WTC11 (cell line): ENCODE measurements at regions not wholly inside any gene's neighbourhood (a gene's known extent, or its start where the extent isn't known, plus 50 kb on each side); places are given as distances from the start of the nearest gene placed in this dataset.

Experiments
- ATAC-seq: fragments of 200-7000 bp; cut with Tn5 transposase; 2 replicates; pipeline ENCODE4 v1.10.0; 2021; ENCODE audit warnings: mild to moderate bottlenecking, moderate library complexity
- CTCF ChIA-PET: fragments of 300-600 bp; sonication (Branson Sonifier 250); formaldehyde crosslinking; loops from one replicate; lab custom pipeline; 2021; ENCODE audit warnings: antibody characterized with exemption; lab: Charles Lee
- POLR2A ChIA-PET: fragments of 350-600 bp; sonication (Branson Sonifier 250); formaldehyde crosslinking; loops from one replicate; lab custom pipeline; 2021; ENCODE audit warnings: antibody characterized with exemption; lab: Charles Lee
- DNase-seq: peaks from one replicate; pipeline ENCODE4 v3.0.0; 2021; ENCODE audit warnings: low spot score
- H3K27ac Mint-ChIP-seq: 2 replicates; pipeline ENCODE4 v1.8.0; 2021; ENCODE audit warnings: mixed read lengths
- H3K27me3 Mint-ChIP-seq: 2 replicates; pipeline ENCODE4 v1.8.0; 2021; ENCODE audit warnings: low read depth, mild to moderate bottlenecking, moderate library complexity, mixed read lengths
- H3K36me3 Mint-ChIP-seq: 2 replicates; pipeline ENCODE4 v1.8.0; 2021; ENCODE audit warnings: mixed read lengths
- H3K4me1 Mint-ChIP-seq: 2 replicates; pipeline ENCODE4 v1.8.0; 2022; ENCODE audit warnings: mixed read lengths
- H3K4me3 Mint-ChIP-seq: 2 replicates; pipeline ENCODE4 v1.8.0; 2021; ENCODE audit warnings: mild to moderate bottlenecking, moderate library complexity, mixed read lengths
- H3K9me3 Mint-ChIP-seq: 2 replicates; pipeline ENCODE4 v1.8.0; 2021; ENCODE audit warnings: mixed read lengths
- CREB1 ChIP-seq: sonication (generic); formaldehyde crosslinking; IDR thresholded peaks from 2 replicates; pipeline ENCODE4 v1.8.0; 2023; ENCODE audit warnings: mild to moderate bottlenecking, missing genetic modification reagents
- FOXK1 ChIP-seq: sonication (generic); formaldehyde crosslinking; IDR thresholded peaks from 2 replicates; pipeline ENCODE4 v1.8.0; 2022; ENCODE audit warnings: mild to moderate bottlenecking, moderate library complexity, missing genetic modification reagents
- GABPB1 ChIP-seq: sonication (generic); formaldehyde crosslinking; IDR thresholded peaks from 2 replicates; pipeline ENCODE4 v1.8.1; 2023; ENCODE audit warnings: mild to moderate bottlenecking, missing genetic modification reagents
- HMGA2 ChIP-seq: fragments of 250-450 bp; sonication (Bioruptor Pico); IDR thresholded peaks from 2 replicates; pipeline ENCODE4 v1.4.0; 2021; ENCODE audit warnings: mild to moderate bottlenecking, moderate library complexity
- JAZF1 ChIP-seq: fragments of 250-450 bp; sonication (Bioruptor Pico); IDR thresholded peaks from 2 replicates; pipeline ENCODE4 v1.9.0; 2021; ENCODE audit warnings: moderate library complexity, mild to moderate bottlenecking, inconsistent platforms
- NR1H2 ChIP-seq: sonication (generic); formaldehyde crosslinking; IDR thresholded peaks from 2 replicates; pipeline ENCODE4 v1.9.0; 2021; ENCODE audit warnings: mild to moderate bottlenecking, moderate library complexity, missing genetic modification reagents
- OVOL2 ChIP-seq: fragments of 250-450 bp; sonication (Bioruptor Pico); IDR thresholded peaks from 2 replicates; pipeline ENCODE4 v1.9.0; 2021; ENCODE audit warnings: mild to moderate bottlenecking, borderline replicate concordance
- PREB ChIP-seq: sonication (generic); formaldehyde crosslinking; IDR thresholded peaks from 2 replicates; pipeline ENCODE4 v1.8.1; 2022; ENCODE audit warnings: mild to moderate bottlenecking, missing genetic modification reagents, moderate library complexity, borderline replicate concordance
- SMAD3 ChIP-seq: sonication (generic); formaldehyde crosslinking; IDR thresholded peaks from 2 replicates; pipeline ENCODE4 v1.8.0; 2022; ENCODE audit warnings: missing genetic modification reagents, mild to moderate bottlenecking, borderline replicate concordance
- SP1 ChIP-seq: sonication (generic); formaldehyde crosslinking; conservative IDR thresholded peaks from 2 replicates; pipeline ENCODE4 v1.8.1; 2022; ENCODE audit warnings: missing genetic modification reagents
- ZNF138 ChIP-seq: sonication (generic); formaldehyde crosslinking; conservative IDR thresholded peaks from 2 replicates; pipeline ENCODE4 v1.8.1; 2022; ENCODE audit warnings: mild to moderate bottlenecking, moderate library complexity, missing genetic modification reagents
- ZNF219 ChIP-seq: sonication (generic); formaldehyde crosslinking; IDR thresholded peaks from 2 replicates; pipeline ENCODE4 v1.8.0; 2023; ENCODE audit warnings: missing genetic modification reagents, mild to moderate bottlenecking, borderline replicate concordance
- ZSCAN18 ChIP-seq: fragments of 250-450 bp; sonication (Bioruptor Pico); IDR thresholded peaks from 2 replicates; pipeline ENCODE4 v2.1.2; 2022; ENCODE audit warnings: mild to moderate bottlenecking, moderate library complexity
- TF ChIP-seq, protein P1 (sequence below): sonication (generic); formaldehyde crosslinking; IDR thresholded peaks from 2 replicates; pipeline ENCODE4 v1.8.1; 2023; ENCODE audit warnings: mild to moderate bottlenecking, missing genetic modification reagents, moderate library complexity
- TF ChIP-seq, protein P2 (sequence below): sonication (generic); formaldehyde crosslinking; IDR thresholded peaks from 2 replicates; pipeline ENCODE4 v1.8.0; 2022; ENCODE audit warnings: mild to moderate bottlenecking, missing genetic modification reagents
- TF ChIP-seq, protein P3 (sequence below): fragments of 250-450 bp; sonication (Bioruptor Pico); IDR thresholded peaks from 2 replicates; pipeline ENCODE4 v1.8.0; 2021; ENCODE audit warnings: mild to moderate bottlenecking
- TF ChIP-seq, protein P4 (sequence below): sonication (generic); formaldehyde crosslinking; IDR thresholded peaks from 2 replicates; pipeline ENCODE4 v1.8.1; 2022; ENCODE audit warnings: mild to moderate bottlenecking, moderate library complexity, missing genetic modification reagents

GRCh38 chr16:75913958-75914357 is 187.7 kb upstream of the CPHXL start:
- Mint-ChIP-seq H3K27me3 (peaks cover 49% of the 10 kb centered on the region), H3K4me1 (peaks cover 11% of the 10 kb centered on the region), H3K9me3 (peaks cover 47% of the 10 kb centered on the region), H3K27ac (no peak overlapping the region), H3K4me3 (no peak overlapping the region), H3K36me3 (peaks cover 6% of the 10 kb centered on the region)
- CTCF ChIA-PET: no interaction called here
- no peak for DNase-seq
- no peak for ATAC-seq
- TF ChIP-seq, protein P1, sequence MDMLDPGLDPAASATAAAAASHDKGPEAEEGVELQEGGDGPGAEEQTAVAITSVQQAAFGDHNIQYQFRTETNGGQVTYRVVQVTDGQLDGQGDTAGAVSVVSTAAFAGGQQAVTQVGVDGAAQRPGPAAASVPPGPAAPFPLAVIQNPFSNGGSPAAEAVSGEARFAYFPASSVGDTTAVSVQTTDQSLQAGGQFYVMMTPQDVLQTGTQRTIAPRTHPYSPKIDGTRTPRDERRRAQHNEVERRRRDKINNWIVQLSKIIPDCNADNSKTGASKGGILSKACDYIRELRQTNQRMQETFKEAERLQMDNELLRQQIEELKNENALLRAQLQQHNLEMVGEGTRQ (CRISPR knock-in tag): no peak
- POLR2A ChIA-PET: no interaction called here

DNA sequence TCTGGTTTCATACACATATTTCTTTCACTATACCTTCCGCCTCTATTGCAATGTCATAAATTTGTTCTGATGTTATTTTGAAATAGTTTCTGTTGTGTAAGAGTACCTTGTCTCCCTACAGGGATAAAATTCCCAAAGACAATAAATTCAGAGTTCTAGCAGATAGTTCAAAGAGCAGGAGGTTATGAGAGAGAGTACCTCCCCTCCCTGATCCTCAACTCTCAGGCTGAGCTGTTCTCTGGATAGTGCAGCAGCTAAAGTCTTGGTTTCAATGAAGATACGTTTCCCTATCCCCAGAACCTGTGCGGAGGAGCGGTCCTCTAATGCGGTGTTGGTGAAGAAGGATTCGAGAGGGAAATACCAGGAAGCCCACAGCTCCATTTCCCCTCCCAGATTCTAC is 190.2 kb upstream of the CPHXL start:
- no peak for TF ChIP-seq GABPB1 (CRISPR knock-in tag)
- TF ChIP-seq ZSCAN18 (CRISPR knock-in tag): no peak
- H3K36me3 Mint-ChIP-seq: peaks cover 11% of the 10 kb centered on the region
- peaks cover 48% of the 10 kb centered on the region for H3K9me3 Mint-ChIP-seq
- no peak overlapping the region for H3K4me3 Mint-ChIP-seq
- peaks cover 74% of the 10 kb centered on the region for H3K27me3 Mint-ChIP-seq
- DNase-seq: no peak
- CTCF ChIA-PET: no interaction called here
- ATAC-seq: no peak
- no peak overlapping the region for H3K27ac Mint-ChIP-seq
- POLR2A ChIA-PET: no interaction called here
- peaks cover 13% of the 10 kb centered on the region for H3K4me1 Mint-ChIP-seq

DNA sequence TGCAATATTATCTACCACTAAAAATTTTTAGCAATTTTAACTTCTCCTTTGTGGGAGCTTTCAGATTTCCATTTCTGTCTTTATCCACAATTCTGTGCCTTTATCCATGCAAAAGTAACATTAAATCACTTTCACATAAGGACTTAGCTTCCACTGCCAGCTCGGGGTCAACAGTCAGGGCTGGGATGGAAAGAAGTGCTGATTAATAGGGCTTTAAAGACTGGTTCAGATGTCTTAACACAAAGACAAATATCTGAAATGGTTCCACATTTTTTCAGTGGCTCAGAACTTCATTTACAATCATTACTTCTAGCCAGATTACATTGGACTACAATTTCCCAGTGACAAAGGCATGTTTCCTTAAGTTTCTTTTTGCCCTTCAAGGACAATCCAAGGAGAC is 191.8 kb upstream of the CPHXL start:
- peaks cover 22% of the 10 kb centered on the region for H3K4me1 Mint-ChIP-seq
- H3K27ac Mint-ChIP-seq: no peak overlapping the region
- ChIA-PET POLR2A (no interaction called here), CTCF (no interaction called here)
- H3K4me3 Mint-ChIP-seq: no peak overlapping the region
- DNase-seq (no peak), ATAC-seq (no peak)
- no peak for TF ChIP-seq PREB (CRISPR knock-in tag)
- no peak for TF ChIP-seq ZNF219 (CRISPR knock-in tag)
- TF ChIP-seq, protein P2, sequence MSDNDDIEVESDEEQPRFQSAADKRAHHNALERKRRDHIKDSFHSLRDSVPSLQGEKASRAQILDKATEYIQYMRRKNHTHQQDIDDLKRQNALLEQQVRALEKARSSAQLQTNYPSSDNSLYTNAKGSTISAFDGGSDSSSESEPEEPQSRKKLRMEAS (CRISPR knock-in tag): no peak
- no peak for TF ChIP-seq SMAD3 (CRISPR knock-in tag)
- no peak for TF ChIP-seq JAZF1
- TF ChIP-seq, protein P3, sequence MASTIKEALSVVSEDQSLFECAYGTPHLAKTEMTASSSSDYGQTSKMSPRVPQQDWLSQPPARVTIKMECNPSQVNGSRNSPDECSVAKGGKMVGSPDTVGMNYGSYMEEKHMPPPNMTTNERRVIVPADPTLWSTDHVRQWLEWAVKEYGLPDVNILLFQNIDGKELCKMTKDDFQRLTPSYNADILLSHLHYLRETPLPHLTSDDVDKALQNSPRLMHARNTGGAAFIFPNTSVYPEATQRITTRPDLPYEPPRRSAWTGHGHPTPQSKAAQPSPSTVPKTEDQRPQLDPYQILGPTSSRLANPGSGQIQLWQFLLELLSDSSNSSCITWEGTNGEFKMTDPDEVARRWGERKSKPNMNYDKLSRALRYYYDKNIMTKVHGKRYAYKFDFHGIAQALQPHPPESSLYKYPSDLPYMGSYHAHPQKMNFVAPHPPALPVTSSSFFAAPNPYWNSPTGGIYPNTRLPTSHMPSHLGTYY (CRISPR knock-in tag): no peak
- TF ChIP-seq HMGA2 (CRISPR knock-in tag): no peak
- TF ChIP-seq, protein P1 (CRISPR knock-in tag): no peak
- TF ChIP-seq FOXK1 (CRISPR knock-in tag): no peak
- no peak for TF ChIP-seq SP1
- TF ChIP-seq, protein P4, sequence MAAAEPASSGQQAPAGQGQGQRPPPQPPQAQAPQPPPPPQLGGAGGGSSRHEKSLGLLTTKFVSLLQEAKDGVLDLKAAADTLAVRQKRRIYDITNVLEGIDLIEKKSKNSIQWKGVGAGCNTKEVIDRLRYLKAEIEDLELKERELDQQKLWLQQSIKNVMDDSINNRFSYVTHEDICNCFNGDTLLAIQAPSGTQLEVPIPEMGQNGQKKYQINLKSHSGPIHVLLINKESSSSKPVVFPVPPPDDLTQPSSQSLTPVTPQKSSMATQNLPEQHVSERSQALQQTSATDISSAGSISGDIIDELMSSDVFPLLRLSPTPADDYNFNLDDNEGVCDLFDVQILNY (CRISPR knock-in tag): no peak
- TF ChIP-seq CREB1 (CRISPR knock-in tag): no peak
- TF ChIP-seq OVOL2 (CRISPR knock-in tag): no peak
- no peak for TF ChIP-seq ZNF138 (CRISPR knock-in tag)
- no peak for TF ChIP-seq NR1H2 (CRISPR knock-in tag)
- H3K9me3 Mint-ChIP-seq: peaks cover 50% of the 10 kb centered on the region
- peaks cover 90% of the 10 kb centered on the region for H3K27me3 Mint-ChIP-seq
- peaks cover 16% of the 10 kb centered on the region for H3K36me3 Mint-ChIP-seq
